WI38 (cell line): ENCODE measurements at regions not wholly inside any gene's neighbourhood (a gene's known extent, or its start where the extent isn't known, plus 50 kb on each side); places are given as distances from the start of the nearest gene placed in this dataset.
"Not testable (repeated sequence)": the region's sequence is repeated elsewhere in the genome, so short reads cannot be mapped to it uniquely, and the experiment has no call there.

ENCODE experiments used
- H3K4me3 ChIP-seq: 2 replicates; pipeline ENCODE4 v1.5.1; 2011; ENCODE audit warnings: low read depth, mild to moderate bottlenecking, control low read depth, low read length
- TF ChIP-seq, protein P1 (sequence below): IDR thresholded peaks from 2 replicates; pipeline ENCODE4 v1.5.1; 2012; ENCODE audit warnings: low read depth, mild to moderate bottlenecking, control low read depth, low read length

DNA sequence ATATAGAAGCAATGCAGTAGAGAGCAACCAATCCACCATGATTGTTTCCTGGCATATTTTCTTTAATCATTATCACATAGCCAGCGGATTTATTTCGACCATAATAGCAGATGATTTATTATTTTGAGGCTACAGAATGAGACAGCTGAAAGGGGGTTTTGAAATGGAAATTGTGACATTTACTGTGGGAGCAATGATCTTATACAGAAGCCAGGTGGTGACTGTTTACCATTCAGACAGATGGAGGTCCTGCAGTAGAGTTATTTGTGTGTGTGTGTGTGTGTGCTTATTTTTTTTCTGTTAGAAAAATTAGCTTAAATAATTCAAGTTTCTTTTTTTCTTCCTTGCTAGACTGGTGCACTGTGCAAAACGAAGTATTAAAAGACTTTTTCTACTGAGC lies 1784.5 kb downstream of the MRPL39 start:
- no peak overlapping the region for H3K4me3 ChIP-seq
- TF ChIP-seq, protein P1, sequence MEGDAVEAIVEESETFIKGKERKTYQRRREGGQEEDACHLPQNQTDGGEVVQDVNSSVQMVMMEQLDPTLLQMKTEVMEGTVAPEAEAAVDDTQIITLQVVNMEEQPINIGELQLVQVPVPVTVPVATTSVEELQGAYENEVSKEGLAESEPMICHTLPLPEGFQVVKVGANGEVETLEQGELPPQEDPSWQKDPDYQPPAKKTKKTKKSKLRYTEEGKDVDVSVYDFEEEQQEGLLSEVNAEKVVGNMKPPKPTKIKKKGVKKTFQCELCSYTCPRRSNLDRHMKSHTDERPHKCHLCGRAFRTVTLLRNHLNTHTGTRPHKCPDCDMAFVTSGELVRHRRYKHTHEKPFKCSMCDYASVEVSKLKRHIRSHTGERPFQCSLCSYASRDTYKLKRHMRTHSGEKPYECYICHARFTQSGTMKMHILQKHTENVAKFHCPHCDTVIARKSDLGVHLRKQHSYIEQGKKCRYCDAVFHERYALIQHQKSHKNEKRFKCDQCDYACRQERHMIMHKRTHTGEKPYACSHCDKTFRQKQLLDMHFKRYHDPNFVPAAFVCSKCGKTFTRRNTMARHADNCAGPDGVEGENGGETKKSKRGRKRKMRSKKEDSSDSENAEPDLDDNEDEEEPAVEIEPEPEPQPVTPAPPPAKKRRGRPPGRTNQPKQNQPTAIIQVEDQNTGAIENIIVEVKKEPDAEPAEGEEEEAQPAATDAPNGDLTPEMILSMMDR, result no peak

DNA sequence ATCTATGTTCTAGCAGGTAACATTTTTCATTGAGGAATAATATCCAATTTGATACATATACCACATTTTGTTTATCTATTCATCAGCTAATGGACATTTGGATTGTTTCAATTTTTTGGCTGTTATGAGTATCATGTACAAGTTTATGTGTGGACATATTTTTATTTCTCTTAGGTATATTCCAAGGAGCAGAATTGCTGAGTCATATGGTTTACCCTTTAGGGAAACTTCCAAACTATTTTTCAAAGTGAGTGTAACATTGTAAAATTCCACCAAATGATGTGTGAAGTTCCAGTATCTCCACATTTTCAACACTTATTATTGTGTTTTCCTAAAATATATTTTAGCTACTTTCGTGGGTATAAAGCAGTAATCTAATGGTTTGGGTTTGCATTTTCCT lies 1789.9 kb downstream of the MRPL39 start:
- TF ChIP-seq, protein P1, result no peak
- no peak overlapping the region for H3K4me3 ChIP-seq

DNA sequence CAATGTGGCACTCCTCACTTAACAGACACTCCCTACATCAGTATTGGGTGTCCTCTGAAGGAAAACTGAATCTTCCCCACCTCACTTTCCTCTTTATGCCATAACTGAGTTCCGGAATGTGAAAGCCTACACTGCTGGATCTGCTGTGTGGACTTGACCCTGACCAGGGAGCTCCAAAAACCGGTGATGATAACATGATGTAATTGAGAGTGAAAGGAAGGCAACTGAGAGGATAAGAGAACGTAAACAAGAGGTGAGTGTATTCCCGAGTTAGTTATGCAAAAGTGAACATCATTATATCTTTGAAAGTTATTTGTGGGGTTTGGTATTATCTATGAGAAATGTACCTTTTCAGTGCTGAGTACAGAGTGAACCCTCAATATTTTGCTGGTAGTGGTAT lies 1794.8 kb downstream of the MRPL39 start:
- TF ChIP-seq, protein P1, result no peak
- no peak overlapping the region for H3K4me3 ChIP-seq

DNA sequence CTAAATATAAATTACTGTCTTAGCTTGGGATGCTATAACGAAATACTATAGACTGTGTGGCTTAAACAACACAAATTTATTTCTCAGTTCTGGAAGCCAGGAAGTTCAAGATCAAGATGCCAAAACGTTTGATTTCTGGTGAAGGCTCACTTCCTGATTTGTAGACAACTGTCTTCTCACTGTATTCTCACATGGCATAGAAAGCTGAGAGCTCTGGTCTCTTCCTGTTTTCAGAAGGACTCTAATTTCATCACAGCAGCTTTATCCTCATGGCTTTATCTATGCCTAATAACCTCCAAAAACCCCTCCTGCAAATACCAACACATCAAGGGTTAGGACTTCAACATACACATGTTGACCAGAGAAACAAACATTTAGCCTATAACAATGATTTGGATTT lies 1795.5 kb downstream of the MRPL39 start:
- TF ChIP-seq, protein P1, result no peak
- no peak overlapping the region for H3K4me3 ChIP-seq

DNA sequence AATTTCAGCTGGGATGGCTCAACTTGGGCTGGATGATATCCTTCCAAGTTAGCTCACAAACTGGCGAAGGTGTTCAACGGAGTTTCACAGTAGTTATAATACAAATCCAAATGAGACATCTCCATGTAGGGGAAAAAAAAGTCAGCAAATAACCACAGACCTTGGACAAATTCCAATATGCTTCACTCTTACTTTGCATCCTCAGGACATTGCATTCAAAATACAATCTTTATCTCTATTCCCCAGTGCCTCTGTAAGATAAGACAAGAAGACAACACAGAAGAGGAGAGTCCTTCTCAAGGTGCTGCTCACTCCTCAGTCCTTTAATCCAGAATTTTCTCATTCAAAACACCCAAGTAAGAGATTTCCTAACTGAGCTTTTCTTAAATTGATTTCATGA lies 1797.7 kb downstream of the MRPL39 start:
- TF ChIP-seq, protein P1, result no peak
- no peak overlapping the region for H3K4me3 ChIP-seq

DNA sequence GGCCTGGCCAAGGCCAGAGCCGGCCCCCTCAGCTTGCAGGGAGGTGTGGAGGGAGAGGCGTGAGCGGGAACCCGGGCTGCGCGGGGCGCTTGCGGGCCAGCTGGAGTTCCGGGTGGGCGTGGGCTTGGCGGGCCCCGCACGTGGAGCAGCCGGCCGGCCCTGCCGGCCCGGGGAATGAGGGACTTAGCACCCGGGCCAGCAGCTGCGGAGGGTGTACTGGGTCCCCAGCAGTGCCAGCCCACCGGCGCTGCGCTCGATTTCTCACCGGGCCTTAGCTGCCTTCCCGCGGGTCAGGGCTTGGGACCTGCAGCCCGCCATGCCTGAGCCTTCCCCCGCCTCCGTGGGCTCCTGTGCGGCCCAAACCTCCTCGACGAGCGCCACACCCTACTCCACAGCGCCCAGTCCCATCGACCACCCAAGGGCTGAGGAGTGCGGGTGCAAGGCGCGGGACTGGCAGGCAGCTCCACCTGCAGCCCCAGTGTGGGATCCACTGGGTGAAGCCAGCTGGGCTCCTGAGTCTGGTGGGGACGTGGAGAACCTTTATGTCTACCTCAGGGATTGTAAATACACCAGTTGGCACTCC lies 1800.2 kb downstream of the MRPL39 start:
- not testable (repeated sequence) for H3K4me3 ChIP-seq

DNA sequence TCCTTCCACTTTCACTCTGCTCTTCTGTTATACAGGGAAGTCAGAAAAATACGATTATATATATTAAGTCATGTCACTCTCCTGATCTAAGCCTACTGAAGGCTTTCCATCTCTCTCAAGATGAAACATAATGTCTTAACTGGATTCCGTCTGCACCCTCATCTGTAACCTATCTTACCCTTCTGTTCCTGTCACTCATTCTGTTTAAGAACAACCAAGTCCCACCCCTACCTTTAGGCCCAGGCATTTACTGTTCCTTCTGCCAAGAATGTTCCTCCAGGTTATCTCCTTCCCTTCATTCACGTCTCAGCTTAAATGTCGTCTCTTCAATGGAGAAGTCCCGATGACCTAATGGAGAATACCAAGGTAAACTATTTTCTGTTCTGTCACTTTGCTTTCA lies 1802.4 kb downstream of the MRPL39 start:
- TF ChIP-seq, protein P1, result no peak

DNA sequence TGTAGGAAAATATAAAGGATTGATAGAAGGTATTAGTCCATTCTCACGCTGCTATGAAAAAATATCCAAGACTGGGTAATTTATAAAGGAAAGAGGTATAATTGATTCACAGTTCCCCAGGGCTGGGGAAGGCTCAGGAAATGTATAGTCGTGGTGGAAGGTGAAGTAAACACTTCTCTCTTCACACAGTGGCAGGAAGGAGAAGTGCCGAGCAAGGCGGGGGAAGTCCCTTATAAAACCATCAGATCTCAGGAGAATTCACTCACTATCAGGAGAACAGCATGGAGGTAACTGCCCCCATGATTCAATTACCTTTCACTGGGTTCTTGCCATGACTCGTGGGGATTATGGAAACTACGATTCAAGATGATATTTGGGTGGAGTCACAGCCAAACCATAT lies 1806.0 kb downstream of the MRPL39 start:
- TF ChIP-seq, protein P1, result no peak
- H3K4me3 ChIP-seq, result no peak overlapping the region

More for the DNA sequence above, 1802.4 kb downstream of the MRPL39 start:
- H3K4me3 ChIP-seq, result no peak overlapping the region
